ENCODE measurements at regions not wholly inside any gene's neighbourhood (a gene's known extent, or its start where the extent isn't known, plus 50 kb on each side); places are given as distances from the start of the nearest gene placed in this dataset.
A peak's percentile ranks its signal among the peaks of the same experiment; 100 is the strongest.
"Not testable (repeated sequence)": the region's sequence is repeated elsewhere in the genome, so short reads cannot be mapped to it uniquely, and the experiment has no call there.

DNA sequence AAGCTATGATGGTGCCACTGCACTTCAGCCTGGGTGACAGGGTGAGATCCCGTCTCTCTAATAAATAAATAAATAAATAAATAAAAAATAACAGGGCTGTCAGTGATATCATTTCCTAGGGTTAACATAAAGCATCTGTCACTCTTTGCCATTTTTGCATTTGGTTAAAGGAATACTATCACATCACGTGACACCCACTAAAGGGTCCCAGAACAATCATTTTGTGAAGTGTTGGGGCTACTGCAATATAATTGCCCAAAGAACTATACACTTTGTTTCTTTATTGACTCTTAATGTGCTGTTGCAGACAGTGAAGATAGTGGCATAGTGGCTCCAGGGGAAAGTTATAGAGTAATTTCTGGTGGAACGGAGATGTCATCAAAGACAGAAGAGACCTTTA lies 176.5 kb upstream of the MMS22L start:
- no peak for DNase-seq

DNA sequence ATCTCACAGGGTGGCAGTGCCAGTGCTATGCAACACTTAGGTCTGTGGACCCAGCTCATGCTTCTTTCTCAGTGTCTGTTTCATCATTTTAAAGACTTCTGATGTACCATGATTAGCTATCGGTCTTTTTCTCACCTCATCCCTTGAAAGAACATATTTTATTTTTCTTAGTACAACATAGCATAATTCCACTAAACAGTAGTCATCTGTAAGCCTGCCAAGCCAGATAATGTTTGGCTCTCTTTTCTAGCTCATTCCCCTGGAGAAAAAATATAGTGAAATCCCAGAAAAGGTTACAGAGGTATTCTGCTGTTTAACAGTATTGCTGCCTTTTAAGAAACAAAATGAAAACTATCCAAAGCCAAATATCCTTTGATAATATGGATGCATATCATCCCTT lies 177.0 kb upstream of the MMS22L start:
- DNase-seq, result no peak

DNA sequence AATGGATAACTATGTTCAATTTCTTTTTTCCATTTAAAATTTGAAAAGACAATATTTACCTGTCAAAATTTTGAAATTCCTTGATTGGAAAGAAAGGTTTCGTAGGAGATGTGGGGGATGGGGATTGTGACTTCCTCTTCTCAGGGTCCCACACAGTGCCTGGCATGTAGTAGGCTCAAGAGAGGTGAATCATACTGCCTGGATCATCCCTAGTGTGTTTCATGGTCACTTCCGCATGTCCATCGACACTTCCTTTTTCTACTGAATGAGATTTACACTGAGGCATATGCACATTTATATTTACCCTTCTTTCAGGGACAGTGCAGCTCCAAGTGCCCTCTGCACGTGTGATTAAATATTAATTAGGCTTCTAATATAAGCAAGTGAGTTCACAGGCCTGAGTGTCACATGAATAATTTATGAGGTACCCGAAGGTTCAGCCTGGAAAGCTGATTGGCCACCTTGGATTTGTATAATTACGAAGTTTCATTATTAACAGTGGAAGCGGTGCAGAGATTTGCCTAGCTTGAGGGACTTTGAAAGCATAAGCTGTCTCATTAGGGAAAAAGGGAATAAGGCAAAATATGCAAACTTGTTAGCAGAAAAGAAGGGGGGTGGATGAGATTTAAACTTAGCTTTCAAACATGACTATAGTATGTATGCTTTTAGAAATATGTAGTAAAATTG lies 177.5 kb upstream of the MMS22L start:
- DNase-seq, result no peak

DNA sequence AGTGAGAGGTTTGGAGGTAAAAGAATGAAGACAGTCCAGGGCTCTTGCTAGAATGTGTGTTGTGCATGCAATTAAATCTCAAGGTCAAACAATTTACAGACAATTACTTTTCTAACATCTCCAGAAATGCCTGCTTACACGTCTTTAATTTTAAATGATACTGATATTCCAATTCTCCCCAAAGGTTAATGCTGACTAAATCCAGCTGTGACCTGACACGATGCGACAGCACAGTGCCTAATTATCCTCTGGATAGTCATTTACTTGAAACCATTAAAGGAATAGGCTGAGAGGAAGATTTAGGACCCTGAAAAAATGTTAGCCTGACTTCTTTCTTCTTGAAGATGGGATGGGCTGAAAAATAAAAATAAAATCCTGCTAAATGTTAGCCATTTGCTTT lies 178.2 kb upstream of the MMS22L start:
- DNase-seq, result no peak

DNA sequence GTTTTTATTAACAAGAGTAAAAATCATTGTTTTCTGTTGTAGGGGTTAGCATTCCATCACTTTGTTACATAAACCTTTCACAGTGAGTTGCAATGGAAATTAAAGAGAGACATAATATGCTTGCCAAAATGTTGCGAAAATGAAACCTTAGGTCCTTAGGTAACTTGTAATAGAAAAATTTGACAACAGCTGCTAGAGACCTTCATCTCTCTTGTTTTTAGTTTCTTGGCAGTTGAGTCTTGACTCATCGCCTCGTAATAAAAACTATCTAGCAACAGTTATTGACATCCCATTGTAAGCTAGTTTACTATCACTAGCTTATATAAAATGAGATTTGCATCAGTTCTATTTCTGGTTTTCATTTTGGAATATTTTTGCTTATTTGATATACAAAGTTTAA lies 179.0 kb upstream of the MMS22L start:
- DNase-seq, result no peak

DNA sequence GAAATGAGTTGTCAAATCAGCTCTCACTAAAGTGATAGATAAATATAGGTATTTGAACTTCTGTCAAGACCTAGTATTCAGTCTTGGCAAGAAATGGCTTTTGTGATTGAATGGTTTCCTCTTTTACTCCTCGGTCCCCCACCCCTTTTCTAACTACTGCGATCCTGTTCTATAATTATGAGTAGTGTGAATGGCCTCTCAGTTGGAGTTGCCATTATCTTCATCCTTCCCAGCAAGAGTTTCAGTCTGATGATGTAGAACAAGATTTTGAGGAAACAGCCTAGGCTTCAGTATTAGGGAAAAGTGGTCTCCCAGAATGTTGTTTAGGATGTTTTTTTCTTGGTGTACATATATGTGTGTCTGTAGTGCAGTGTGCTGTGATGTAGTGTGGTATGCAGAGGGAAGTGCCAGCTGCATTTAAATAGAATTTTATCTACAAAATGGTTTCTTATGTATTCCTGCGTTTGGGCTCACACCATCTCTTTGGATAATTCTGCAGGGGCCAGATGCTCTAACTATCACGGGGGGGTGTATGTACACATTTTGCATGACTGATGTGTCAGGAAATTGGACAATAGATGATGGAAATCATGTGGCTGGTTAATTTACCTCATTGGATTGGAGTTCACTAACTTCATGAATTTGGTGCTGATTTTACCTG lies 180.1 kb upstream of the MMS22L start:
- DNase-seq, result no peak

DNA sequence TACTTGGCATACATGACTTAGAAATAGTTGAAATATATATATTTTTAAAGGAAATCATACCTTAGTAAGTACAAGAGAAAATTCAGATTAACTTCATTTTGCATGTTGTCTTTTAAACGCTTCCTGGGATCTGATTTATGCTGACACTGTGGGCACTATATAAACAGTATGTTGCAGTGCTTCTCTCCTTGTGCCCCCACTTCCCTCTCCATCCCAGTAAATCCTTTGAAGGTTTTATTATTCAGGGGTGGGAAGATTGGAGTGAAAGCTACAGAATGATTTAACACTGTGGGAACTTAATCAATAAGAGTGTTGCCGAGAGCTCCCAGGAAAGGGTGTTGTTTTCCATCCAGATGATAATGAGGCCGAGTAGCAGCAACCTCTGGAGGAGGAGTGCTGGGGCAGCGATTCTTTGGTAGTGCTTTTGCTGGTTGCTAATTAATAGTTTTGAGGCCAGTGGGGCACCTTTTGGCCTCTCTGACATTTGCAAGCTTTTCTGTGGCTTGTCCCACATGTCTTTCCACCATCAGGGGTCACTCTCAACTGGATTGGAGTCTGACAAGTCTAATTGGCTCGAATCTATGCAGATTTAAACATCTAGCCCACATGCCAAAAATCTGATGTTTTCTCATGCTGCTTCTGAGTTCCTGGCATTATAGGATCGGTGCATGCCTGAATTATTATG lies 183.0 kb upstream of the MMS22L start:
- no peak for DNase-seq

DNA sequence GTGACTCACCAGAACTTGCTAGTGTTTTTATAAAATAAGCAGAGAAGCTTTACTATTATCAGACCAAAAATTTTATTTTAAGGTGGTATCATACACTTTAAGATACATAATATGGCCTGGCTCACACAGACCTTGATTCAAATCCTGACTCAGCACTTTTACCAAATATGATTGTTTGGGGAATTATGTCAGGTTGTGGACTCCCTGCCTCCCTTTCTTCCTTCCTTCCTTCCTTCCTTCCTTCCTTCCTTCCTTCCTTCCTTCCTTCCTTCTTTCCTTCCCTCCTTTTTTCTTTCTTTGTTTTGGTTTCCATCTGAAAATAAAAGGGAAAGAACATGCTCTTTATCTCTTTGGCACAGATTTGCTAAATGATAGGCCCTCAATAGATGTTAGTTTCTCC lies 186.0 kb upstream of the MMS22L start:
- no peak for DNase-seq

DNA sequence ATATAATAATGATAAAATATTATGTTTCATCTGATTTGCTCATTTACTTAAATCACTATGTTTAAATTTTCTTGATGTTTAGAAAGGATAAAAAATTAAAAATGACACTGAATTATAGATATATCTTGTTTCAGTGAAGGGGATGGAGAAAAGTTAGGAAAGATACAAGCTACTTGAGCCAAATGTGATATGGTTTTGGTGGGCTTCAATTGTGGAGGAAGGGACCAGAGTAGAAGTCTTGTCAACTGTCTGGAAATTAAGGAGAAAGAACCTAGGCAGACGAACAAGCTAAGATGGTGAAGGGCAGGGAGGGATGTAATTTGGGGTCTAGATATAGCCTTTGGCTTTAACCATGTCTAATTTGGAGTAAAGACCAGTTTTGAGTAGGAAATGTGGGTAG lies 186.4 kb upstream of the MMS22L start:
- no peak for DNase-seq

DNA sequence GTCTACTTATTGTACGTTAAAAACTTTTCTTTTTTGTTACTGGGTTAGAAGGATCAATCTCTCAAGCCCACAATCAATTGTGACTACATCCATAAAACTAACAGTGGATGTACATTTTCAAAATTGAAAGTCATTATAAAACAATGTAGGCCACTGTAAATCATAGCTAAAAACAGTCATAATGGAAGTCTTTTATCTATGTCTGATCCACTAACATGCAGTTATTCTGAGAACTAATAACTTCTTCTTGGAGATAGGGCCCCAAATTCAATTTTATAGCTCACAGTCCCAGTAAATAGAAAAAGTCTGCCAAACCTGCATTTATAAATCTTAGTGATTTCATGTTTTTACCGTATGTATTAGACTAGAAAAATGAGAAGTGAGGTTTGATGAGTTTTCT lies 187.3 kb upstream of the MMS22L start:
- DNase-seq, result no peak

DNA sequence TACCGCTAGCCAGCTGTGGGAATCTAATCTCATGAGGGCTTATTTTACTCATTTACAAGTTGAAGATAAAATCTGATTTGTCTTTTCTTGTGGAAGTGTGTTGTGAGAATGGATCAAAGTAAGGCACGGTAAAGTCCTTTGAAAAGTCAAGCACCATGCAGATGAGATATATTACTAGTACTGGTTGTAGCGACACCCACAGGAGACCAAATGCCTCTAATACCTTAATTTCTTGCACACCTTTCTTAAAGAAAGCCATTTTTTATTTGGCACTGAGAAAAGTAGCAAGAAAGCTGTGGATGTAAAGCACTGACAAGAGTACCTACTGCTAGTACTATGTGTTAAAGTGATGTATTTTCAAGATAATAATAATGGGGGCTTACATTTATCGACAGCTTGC lies 191.0 kb upstream of the MMS22L start:
- DNase-seq, result no peak

DNA sequence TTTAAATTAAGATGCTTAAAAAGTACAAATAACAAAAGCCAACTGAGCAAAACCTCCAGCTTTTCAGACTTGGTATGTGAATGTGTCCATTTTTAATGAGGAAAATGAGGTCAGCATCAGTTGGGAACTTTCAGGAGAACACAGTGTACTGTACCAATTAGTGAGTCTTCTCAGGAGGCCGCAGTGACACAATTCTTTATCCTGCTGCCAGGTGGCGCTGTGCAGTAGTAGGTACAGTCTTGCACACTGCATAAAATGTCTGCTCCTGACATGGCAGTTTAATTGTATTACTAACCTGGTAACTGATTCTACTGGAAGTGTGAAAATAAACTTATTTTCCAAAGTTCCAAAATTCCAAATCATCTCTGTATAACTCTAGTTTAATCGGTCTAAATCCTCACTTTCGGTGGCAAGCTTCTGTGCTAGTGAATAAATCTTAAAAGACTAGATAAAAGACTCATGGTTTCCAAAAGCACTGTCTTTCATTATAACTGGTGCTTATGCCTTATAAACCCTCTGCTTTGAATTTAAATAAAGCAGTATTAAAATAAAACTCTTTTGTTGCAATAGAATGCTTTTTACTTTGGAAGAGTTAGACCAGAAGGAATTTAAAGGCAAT lies 214.8 kb upstream of the MMS22L start:
- peak; percentile 42 for DNase-seq

DNA sequence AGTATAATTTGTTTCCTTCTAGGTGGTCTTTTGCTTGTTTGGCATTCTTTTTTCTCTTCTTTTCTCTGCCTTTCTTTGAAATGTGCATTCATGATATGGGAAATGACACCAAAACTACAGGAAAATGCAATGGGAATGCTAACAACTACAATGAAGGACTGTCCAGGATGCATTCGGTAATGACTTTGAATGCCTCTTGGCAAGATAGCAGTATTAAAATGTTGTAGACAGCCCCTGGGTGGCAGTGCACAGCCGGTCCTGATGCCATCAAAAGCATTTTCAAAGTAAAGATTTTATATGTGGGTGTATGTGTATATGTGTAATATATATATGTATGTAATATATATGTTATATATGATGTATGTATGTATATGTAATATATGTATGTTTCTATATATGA lies 218.8 kb upstream of the MMS22L start:
- no peak for DNase-seq

DNA sequence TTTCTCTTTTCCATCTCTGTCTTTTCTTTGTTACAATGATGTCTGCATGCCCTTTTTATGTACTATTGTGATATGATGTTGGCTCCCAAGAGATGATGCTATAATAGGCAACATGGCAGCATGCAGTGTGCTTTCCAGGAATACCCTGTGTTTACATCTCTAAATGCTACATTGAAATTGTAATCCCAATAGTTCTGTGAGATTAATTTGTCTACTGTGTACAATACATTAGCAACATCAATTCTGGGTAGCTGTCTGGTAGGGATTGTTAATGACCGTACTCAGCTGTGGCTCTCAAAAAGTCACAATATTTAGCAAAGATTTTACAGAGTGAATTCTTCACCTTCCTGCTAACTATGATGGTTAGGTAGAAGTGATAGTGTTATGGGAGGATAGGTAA lies 225.6 kb upstream of the MMS22L start:
- no peak for DNase-seq

DNA sequence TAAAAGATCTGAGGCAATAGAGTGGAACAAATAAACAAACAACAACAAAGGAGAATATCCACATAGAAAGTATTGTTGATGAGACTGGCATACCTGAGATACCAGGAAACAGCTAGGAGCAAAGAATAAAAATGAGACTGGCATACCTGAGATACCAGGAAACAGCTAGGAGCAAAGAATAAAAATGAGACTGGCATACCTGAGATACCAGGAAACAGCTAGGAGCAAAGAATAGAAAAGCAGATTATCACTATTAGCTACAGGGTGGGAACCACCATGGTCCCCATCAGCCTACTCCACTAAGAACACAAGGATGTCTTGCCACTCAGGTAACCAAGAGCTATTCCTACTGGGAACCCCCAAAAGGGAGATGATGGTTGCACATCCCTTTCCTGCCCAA lies 230.2 kb upstream of the MMS22L start:
- not testable (repeated sequence) for DNase-seq

DNA sequence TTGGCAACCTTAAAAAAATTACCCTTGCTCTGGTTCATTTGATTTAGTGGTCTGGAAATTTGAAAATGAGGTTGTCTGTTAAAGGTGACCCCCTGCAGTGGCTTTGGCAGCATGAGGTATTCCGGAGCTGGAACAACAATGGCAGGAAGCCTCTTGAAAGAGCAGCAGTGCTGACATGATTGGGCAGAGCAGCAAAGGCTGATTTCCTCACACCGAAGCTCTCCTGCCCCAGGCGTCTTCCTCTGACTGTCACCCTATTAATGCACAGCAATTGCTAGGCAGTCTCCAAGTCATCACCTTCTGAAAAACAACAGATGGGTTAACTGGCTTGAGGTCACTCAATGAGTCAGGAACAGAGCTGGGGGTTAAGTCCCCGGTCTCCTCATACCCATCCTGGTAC lies 241.8 kb upstream of the MMS22L start:
- no peak for DNase-seq

DNA sequence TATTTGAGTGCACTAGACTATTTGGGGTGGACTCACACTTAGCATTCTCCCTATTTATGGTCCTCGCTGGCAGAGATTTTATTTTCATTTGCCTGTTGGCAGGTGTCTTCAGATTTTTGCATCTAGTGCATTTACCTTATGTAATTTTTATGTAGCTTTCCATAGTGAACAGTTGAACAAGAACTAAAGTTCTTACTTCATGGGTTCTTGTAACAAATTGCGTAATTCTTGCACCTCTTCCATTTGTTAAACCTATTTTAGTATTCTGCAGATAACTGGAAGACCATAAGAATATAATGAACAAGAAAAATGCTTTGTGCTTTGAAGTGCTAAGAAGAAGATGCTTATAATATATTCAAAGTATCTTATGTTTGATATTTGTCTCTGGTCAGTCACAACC lies 252.8 kb upstream of the MMS22L start:
- no peak for DNase-seq

DNA sequence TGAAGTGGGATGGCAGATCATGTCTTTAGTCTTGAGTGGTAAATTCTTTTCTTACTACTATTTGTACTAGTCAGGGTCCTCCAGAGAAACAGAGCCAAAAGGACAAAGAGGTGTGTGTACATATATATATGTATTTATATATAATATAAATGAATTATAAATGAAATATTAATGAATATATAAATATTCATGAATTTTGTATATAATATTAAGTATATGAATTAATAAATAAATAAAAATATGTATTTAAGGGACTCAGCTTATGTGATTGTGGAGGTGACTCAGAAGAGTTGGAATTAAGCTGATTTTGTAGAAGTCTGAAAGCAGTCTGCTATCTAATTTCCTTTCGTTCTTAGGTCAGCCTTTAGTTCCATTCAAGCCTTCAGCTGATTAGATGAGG lies 265.3 kb upstream of the MMS22L start:
- DNase-seq, result no peak

DNA sequence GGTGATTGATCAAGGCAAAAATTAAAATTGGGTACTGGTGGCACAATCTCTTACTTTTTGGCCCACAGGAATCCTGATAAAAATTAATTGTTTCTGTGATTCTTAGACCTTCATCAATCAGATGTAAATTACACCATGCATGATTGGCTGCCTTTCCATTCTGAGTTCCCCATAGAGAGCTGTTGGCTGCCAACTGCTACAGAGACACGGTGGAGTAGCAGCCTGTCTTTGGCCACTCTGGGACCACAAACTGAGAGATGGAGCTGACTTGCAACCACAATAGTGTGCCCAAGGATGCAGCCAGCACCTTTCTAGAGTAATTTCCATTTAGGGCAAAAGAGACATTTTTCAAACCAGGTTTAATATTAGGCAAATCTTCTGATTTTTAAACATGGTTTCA lies 274.3 kb upstream of the MMS22L start:
- no peak for DNase-seq

DNA sequence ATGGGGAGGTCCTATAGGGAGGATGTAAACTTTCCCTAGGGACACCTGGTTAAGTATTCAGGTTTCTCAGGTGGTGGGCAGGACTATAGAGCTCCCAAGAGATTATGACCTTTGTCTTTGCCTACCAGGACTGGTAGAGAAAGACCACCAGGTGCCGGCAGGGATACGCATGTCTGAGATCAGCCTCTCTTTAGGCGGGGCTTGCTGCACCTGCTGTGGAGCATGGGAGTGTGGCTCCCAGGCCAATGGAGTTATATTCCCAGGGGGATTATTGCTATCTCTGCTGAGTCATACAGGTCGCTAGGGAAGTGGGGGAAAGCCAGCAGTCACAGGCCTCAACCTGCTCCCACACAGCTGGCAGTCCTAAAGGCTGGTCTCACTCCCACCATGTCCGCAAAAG lies 280.5 kb upstream of the MMS22L start:
- no peak for DNase-seq

DNA sequence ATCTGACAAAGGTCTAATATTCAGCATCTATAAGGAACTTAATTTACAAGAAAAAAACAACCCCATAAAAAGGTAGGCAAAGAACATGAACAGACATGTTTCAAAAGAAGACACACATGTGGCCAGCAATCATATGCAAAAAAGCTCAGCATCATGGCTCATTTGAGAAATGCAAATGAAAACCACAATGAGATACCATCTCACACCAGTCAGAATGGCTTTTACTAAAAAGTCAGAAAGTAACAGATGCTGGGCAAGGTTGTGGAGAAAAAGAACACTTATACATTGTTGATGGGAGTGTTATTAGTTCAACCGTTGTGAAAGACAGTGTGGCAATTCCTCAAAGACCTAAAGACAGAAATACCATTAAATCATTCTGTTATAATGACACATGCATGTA lies 289.9 kb upstream of the MMS22L start:
- no peak for DNase-seq

DNA sequence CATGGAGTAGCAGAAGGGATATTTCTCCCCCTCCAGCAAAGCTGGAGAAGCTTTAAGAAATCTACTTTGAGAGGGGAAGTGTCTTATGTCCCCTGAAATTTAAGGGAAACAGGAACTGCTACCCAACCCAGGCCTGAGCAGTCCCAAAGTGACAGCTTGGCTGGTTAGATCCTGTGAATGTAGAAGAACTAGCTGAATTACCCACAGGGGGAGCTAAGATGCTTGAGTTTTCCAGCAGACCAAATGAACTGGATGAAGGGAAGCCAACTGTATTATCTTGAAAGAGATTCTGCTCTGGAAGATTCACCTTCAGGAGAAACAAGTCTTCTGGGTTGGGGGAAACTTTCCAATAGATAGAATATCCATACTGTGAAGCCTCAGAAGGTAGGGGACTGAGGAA lies 303.3 kb upstream of the MMS22L start:
- DNase-seq, result no peak

DNA sequence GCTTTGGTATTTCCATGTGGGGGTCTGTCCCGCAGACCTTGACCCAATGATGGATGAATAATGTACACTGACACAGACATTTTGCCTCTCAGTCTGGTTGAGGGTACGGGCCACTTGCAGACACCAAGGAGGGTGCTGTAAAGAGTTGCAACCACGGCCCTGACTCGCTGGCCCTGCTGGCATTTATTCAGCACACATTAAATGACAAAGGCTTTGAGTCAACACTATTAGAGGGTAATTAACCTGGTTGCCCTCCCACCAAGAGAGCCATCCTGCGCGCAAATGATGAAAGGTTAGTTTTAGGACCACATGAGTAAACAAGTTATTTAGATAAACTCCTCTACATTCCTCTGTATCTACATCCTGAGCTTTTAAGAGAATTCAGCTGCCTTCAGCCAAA lies 308.9 kb upstream of the MMS22L start:
- DNase-seq, result no peak

DNA sequence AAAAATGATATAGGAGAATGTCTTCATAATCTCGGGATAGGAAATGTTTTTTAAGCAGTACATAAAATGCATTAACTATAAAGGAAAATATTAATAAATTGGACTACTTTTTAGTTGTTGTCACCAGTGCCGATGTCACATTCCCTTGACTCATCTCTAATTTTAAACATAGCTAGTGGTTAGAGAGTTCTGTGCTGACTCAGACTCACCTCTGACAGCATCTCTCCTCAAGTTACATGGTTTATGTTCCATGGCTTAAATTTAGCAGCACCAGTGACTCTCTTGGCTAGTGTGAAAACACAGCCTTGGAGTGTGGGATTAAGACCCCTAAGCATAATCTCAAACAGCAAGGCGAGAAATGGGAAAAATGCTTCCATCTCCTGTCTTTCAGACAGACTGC lies 311.8 kb upstream of the MMS22L start:
- DNase-seq, result no peak
